HG03432 (cell line): ENCODE measurements at regions not wholly inside any gene's neighbourhood (a gene's known extent, or its start where the extent isn't known, plus 50 kb on each side); places are given as distances from the start of the nearest gene placed in this dataset.

Experiments
- ATAC-seq: cut with Tn5 transposase; IDR thresholded peaks from one replicate; pipeline ENCODE4 v1.9.1; 2021; ENCODE audit warnings: mild to moderate bottlenecking, moderate library complexity; ENCODE audit not compliant: unreplicated experiment

- no peak for ATAC-seq
These were observed 157.6 kb downstream of the SLC35B3 start for GRCh38 chr6:8277769-8278168.

GRCh38 chr6:8276148-8276547, 159.2 kb downstream of the SLC35B3 start:
- ATAC-seq, result no peak

GRCh38 chr6:8275667-8276066, 159.7 kb downstream of the SLC35B3 start:
- ATAC-seq, result no peak

- ATAC-seq, result no peak
These were observed 161.1 kb downstream of the SLC35B3 start for GRCh38 chr6:8274226-8274625.

GRCh38 chr6:8269872-8270454, 165.4 kb downstream of the SLC35B3 start:
- ATAC-seq, result no peak

GRCh38 chr6:8269094-8269493, 166.3 kb downstream of the SLC35B3 start:
- ATAC-seq, result no peak

GRCh38 chr6:8268606-8269005, 166.3 kb upstream of the EEF1E1 start:
- peak; percentile 48 for ATAC-seq

- no peak for ATAC-seq
These were observed 165.8 kb upstream of the EEF1E1 start for GRCh38 chr6:8268156-8268555.

- no peak for ATAC-seq
These were observed 158.3 kb upstream of the EEF1E1 start for GRCh38 chr6:8260610-8261009.

GRCh38 chr6:8246403-8246802, 144.1 kb upstream of the EEF1E1 start:
- no peak for ATAC-seq

- no peak for ATAC-seq
These were observed 143.4 kb upstream of the EEF1E1 start for GRCh38 chr6:8245726-8246125.

GRCh38 chr6:8243475-8243874, 141.1 kb upstream of the EEF1E1 start:
- ATAC-seq, result no peak

GRCh38 chr6:8242885-8243284, 140.5 kb upstream of the EEF1E1 start:
- ATAC-seq, result no peak

- no peak for ATAC-seq
These were observed 138.0 kb upstream of the EEF1E1 start for GRCh38 chr6:8240301-8240700.

- ATAC-seq, result no peak
These were observed 136.7 kb upstream of the EEF1E1 start for GRCh38 chr6:8238773-8239683.

- no peak for ATAC-seq
These were observed 135.3 kb upstream of the EEF1E1 start for GRCh38 chr6:8237668-8238067.

GRCh38 chr6:8236956-8237355, 134.6 kb upstream of the EEF1E1 start:
- ATAC-seq, result no peak

- ATAC-seq, result no peak
These were observed 132.0 kb upstream of the EEF1E1 start for GRCh38 chr6:8234321-8234720.

GRCh38 chr6:8231956-8232355, 129.6 kb upstream of the EEF1E1 start:
- no peak for ATAC-seq

- ATAC-seq, result no peak
These were observed 127.8 kb upstream of the EEF1E1 start for GRCh38 chr6:8229915-8230756.

GRCh38 chr6:8225113-8225512, 122.8 kb upstream of the EEF1E1 start:
- no peak for ATAC-seq

- no peak for ATAC-seq
These were observed 121.3 kb upstream of the EEF1E1 start for GRCh38 chr6:8223678-8224077.
